Uterus (tissue), 2 donors: ENCODE measurements at regions not wholly inside any gene's neighbourhood (a gene's known extent, or its start where the extent isn't known, plus 50 kb on each side); places are given as distances from the start of the nearest gene placed in this dataset.

ENCODE experiments used
- POLR2A ChIP-seq, 2 donors: fragments of 450-650 bp; IDR thresholded peaks; one replicate each; pipeline ENCODE4 v1.6.1; 2016; ENCODE audit warnings: antibody characterized with exemption in 2 of 2, mild to moderate bottlenecking in 1 of 2, moderate library complexity in 1 of 2
- TF ChIP-seq, protein P1 (sequence below), 4 experiments: fragments of 200-600 bp in 2 of 4; fragments of 450-650 bp in 2 of 4; sonication (generic) in 2 of 4; IDR thresholded peaks; one replicate each; pipeline ENCODE4 v1.5.1; 2016 to 2019; ENCODE audit warnings: antibody characterized with exemption in 4 of 4, mild to moderate bottlenecking in 2 of 4, moderate library complexity in 1 of 4

DNA sequence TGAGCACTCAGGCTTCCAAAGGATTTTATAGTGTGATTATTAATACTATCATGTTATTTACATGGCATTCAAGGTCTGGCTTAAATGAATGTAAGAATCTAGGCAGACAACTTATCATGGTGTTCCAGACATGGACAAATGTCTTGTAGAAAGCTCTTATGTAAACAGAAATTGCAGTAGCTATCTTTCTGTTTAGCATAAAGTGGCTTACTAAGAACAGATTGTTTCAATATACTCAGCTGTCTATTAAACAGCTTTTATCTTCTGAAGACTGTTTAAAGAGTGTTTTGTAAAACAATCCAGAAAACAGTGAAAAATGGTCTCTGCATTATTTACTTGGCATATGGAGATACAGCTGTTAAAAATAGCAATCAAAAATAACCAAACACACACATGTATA is 1061.8 kb upstream of the SEL1L start:
- TF ChIP-seq, protein P1, sequence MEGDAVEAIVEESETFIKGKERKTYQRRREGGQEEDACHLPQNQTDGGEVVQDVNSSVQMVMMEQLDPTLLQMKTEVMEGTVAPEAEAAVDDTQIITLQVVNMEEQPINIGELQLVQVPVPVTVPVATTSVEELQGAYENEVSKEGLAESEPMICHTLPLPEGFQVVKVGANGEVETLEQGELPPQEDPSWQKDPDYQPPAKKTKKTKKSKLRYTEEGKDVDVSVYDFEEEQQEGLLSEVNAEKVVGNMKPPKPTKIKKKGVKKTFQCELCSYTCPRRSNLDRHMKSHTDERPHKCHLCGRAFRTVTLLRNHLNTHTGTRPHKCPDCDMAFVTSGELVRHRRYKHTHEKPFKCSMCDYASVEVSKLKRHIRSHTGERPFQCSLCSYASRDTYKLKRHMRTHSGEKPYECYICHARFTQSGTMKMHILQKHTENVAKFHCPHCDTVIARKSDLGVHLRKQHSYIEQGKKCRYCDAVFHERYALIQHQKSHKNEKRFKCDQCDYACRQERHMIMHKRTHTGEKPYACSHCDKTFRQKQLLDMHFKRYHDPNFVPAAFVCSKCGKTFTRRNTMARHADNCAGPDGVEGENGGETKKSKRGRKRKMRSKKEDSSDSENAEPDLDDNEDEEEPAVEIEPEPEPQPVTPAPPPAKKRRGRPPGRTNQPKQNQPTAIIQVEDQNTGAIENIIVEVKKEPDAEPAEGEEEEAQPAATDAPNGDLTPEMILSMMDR (IDR thresholded peaks at IDR 0.05): no peak
- no peak for TF ChIP-seq POLR2A (IDR thresholded peaks at IDR 0.05)
